Caco-2 (cell line): ENCODE measurements at regions not wholly inside any gene's neighbourhood (a gene's known extent, or its start where the extent isn't known, plus 50 kb on each side); places are given as distances from the start of the nearest gene placed in this dataset.

Experiments
- BruUV-seq: library from RNA; stranded (reverse); fragments of 400-500 nt; replicated peaks from 2 replicates; lab custom pipeline; 2021; lab: Mats Ljungman, UMichigan
- CTCF ChIA-PET: fragments of 300-600 bp; sonication (Branson Sonifier 250); formaldehyde crosslinking; loops from one replicate; lab custom pipeline; 2022; ENCODE audit warnings: antibody characterized with exemption; lab: Charles Lee
- POLR2A ChIA-PET: fragments of 300-600 bp; sonication (Branson Sonifier 250); formaldehyde crosslinking; loops from one replicate; lab custom pipeline; 2022; ENCODE audit warnings: antibody characterized with exemption; lab: Charles Lee
- DNase-seq, 2 experiments: peaks; one replicate each; pipeline versions ENCODE4 v3.0.0 to v3.0.0-alpha.2; 2020 to 2022
- H3K27me3 ChIP-seq: replicated peaks from 2 replicates; pipeline ENCODE4 v1.6.0; 2011; ENCODE audit warnings: low read length; ENCODE audit not compliant: control insufficient read depth, insufficient read depth
- H3K36me3 ChIP-seq: 2 replicates; pipeline ENCODE4 v1.5.1; 2011; ENCODE audit warnings: low read length; ENCODE audit not compliant: control insufficient read depth, insufficient read depth
- H3K4me1 ChIP-seq: fragments of 250-450 bp; sonication (Bioruptor Pico); 2 replicates; pipeline ENCODE4 v1.5.1; 2020; ENCODE audit warnings: mild to moderate bottlenecking
- H3K4me3 ChIP-seq: 2 replicates; pipeline ENCODE4 v1.5.1; 2011; ENCODE audit warnings: low read depth, mild to moderate bottlenecking, control low read depth, low read length
- H3K9me3 ChIP-seq: fragments of 250-450 bp; sonication (Bioruptor Pico); 2 replicates; pipeline ENCODE4 v1.5.1; 2020; ENCODE audit warnings: mild to moderate bottlenecking, moderate library complexity
- H3K27ac Mint-ChIP-seq: one replicate; pipeline ENCODE4 v1.8.0; 2022; ENCODE audit warnings: mixed read lengths; ENCODE audit not compliant: unreplicated experiment
- H3K27me3 Mint-ChIP-seq: one replicate; pipeline ENCODE4 v1.8.0; 2022; ENCODE audit warnings: mixed read lengths; ENCODE audit not compliant: insufficient read depth, unreplicated experiment
- H3K36me3 Mint-ChIP-seq: one replicate; pipeline ENCODE4 v1.8.0; 2022; ENCODE audit warnings: mild to moderate bottlenecking, mixed read lengths; ENCODE audit not compliant: insufficient read depth, unreplicated experiment
- H3K4me1 Mint-ChIP-seq: one replicate; pipeline ENCODE4 v1.8.0; 2022; ENCODE audit warnings: low read depth, mixed read lengths; ENCODE audit not compliant: unreplicated experiment
- H3K4me3 Mint-ChIP-seq: one replicate; pipeline ENCODE4 v1.8.0; 2022; ENCODE audit warnings: mild to moderate bottlenecking, moderate library complexity, mixed read lengths; ENCODE audit not compliant: unreplicated experiment
- H3K9me3 Mint-ChIP-seq: one replicate; pipeline ENCODE4 v1.8.0; 2022; ENCODE audit warnings: mixed read lengths; ENCODE audit not compliant: unreplicated experiment
- intact Hi-C: fragments of 100-400 bp; cut with micrococcal nuclease; formaldehyde crosslinking; loops from one replicate; pipeline ENCODE4 v1.10.0; 2022; ENCODE audit not compliant: unreplicated experiment
- TF ChIP-seq, protein P1 (sequence below), 2 experiments: fragments of 200-600 bp in 1 of 2; IDR thresholded peaks; 1 replicate in 1 of 2; 2 replicates in 1 of 2; pipeline versions ENCODE4 v1.5.1 to v1.8.0; 2011 to 2022; ENCODE audit warnings: antibody characterized with exemption in 1 of 2, control low read depth in 1 of 2, inconsistent platforms in 1 of 2, low read depth in 1 of 2, low read length in 1 of 2, mild to moderate bottlenecking in 1 of 2, moderate library complexity in 1 of 2; ENCODE audit not compliant: insufficient read depth in 1 of 2, severe bottlenecking in 1 of 2, unreplicated experiment in 1 of 2

DNA sequence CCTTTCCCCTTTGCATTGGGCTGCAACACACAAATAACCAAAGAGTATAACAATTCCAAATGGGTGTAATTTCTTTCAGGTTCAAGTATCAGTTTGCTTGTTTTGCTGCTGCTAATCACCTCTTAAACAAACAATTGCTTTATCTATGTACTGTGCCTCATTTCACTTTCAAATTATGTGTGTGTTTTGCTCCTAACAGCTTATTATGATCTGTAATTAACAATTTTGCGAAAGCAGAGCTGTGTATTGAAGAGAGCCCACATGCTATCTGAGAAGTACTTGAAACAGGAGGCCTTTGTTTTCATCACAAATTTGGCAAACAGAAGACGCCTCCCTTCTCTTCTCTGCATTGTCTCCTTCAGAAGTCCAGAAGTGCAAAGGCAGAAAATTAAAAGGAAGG lies 312.0 kb downstream of the TLE1 start:
- no peaks in the 10 kb centered on the region for H3K27me3 ChIP-seq
- Mint-ChIP-seq H3K27ac (no peak overlapping the region), H3K36me3 (no peaks in the 10 kb centered on the region), H3K4me1 (no peaks in the 10 kb centered on the region), H3K27me3 (no peaks in the 10 kb centered on the region), H3K9me3 (no peaks in the 10 kb centered on the region), H3K4me3 (no peak overlapping the region)
- no peaks in the 10 kb centered on the region for H3K36me3 ChIP-seq
- no peaks in the 10 kb centered on the region for H3K9me3 ChIP-seq
- H3K4me3 ChIP-seq, result no peak overlapping the region
- ChIA-PET POLR2A (no interaction called here), CTCF (no interaction called here)
- intact Hi-C loops, result no loop called here
- DNase-seq, result no peak
- TF ChIP-seq, protein P1, sequence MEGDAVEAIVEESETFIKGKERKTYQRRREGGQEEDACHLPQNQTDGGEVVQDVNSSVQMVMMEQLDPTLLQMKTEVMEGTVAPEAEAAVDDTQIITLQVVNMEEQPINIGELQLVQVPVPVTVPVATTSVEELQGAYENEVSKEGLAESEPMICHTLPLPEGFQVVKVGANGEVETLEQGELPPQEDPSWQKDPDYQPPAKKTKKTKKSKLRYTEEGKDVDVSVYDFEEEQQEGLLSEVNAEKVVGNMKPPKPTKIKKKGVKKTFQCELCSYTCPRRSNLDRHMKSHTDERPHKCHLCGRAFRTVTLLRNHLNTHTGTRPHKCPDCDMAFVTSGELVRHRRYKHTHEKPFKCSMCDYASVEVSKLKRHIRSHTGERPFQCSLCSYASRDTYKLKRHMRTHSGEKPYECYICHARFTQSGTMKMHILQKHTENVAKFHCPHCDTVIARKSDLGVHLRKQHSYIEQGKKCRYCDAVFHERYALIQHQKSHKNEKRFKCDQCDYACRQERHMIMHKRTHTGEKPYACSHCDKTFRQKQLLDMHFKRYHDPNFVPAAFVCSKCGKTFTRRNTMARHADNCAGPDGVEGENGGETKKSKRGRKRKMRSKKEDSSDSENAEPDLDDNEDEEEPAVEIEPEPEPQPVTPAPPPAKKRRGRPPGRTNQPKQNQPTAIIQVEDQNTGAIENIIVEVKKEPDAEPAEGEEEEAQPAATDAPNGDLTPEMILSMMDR (IDR thresholded peaks at IDR 0.05; ENCODE audit: insufficient read depth in 1 of 2, low read depth in 1 of 2, low read length in 1 of 2, severe bottlenecking in 1 of 2, unreplicated experiment in 1 of 2), result no peak
- no TSS peak for BruUV-seq
- H3K4me1 ChIP-seq, result no peaks in the 10 kb centered on the region

DNA sequence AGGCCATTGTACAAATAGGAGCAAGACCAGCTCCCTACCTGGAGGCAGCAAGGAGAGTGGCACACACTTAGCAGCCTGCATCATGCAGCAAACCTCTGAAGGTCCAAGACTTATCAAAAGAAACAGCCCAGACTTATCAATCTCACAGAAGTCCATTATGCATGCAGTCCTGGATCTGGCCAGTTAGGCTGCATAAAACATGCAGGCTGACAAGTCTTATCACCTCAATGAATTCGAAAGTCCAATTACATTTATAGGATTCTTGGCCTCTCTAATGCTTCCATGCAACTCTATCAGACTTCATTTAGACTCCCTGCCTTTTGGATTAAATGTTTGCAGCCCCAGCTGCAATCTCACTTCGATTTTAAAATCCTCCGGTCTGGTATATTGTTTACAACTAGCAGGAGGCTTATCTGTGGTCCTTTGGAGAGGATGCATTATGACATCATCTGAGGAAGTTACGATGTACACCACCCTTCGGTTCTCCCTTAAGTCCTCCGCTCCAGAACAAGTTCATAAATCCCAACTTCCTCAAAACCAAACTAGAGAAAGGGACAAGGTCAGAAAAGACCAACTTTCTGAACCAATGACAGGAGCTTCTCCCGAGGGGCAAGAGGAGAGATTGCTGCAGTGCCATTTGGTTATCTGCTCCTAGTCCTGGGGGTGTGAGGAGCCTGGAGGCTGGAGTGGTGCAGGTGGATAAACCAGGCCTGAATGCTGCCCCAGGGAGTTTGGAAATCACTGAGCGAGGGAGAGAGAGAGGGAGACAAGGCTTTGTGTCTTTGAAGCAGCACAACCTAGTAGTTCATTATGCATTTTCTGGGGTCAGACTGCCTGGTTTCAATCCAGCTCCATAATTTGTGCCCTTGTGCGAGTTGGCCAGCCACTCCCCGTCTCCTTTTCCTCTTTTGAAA lies 313.9 kb downstream of the TLE1 start:
- ChIA-PET CTCF (no interaction called here), POLR2A (no interaction called here)
- TF ChIP-seq, protein P1 (IDR thresholded peaks at IDR 0.05; ENCODE audit: insufficient read depth in 1 of 2, low read depth in 1 of 2, low read length in 1 of 2, severe bottlenecking in 1 of 2, unreplicated experiment in 1 of 2), result no peak
- DNase-seq, result no peak
- no peaks in the 10 kb centered on the region for H3K36me3 ChIP-seq
- no peak overlapping the region for H3K4me3 ChIP-seq
- intact Hi-C loops, result no loop called here
- no peaks in the 10 kb centered on the region for H3K9me3 ChIP-seq
- no peaks in the 10 kb centered on the region for H3K27me3 ChIP-seq
- Mint-ChIP-seq H3K27ac (no peak overlapping the region), H3K4me1 (no peaks in the 10 kb centered on the region), H3K9me3 (no peaks in the 10 kb centered on the region), H3K27me3 (no peaks in the 10 kb centered on the region), H3K36me3 (no peaks in the 10 kb centered on the region), H3K4me3 (no peak overlapping the region)
- no TSS peak for BruUV-seq
- H3K4me1 ChIP-seq, result no peaks in the 10 kb centered on the region

DNA sequence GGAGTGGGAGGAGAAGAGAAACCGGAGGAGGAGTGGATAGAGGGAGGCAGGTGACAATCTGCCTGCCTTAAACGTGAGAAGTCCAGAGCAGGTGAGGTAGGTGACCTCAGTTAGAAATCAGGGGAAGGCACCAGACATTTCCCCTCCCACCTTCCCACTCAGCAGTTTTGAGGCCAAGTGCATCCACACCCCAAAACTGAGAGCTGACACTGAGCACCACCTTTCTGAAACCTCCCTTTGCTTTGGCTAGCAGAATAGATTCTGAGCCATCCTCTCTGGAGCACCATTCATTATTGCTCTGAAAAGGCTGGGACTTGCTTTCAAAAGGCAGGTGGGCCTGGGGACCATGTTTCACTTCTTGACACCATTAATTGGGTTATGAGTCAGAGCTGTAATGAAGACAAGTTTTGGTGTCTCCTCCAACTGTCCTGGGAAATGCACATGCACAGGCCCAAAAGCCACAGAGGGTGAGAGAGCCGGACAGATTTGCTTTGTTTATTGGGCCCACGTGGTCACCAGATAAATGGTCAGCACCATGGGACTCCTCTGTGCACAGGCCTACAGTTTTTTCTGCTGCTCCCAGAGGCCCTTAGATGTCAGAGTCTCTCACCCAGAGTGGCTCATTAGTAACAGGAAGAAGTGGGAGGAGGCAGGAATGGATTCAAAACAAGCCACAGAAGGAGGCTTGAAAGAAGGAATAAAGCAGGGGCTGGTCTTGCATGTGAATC lies 314.7 kb downstream of the TLE1 start:
- Histone ChIP-seq H3K36me3 (no peaks in the 10 kb centered on the region), H3K9me3 (no peaks in the 10 kb centered on the region), H3K4me3 (no peak overlapping the region), H3K4me1 (no peaks in the 10 kb centered on the region), H3K27me3 (no peaks in the 10 kb centered on the region)
- Mint-ChIP-seq H3K36me3 (no peaks in the 10 kb centered on the region), H3K27ac (no peak overlapping the region), H3K27me3 (no peaks in the 10 kb centered on the region), H3K4me3 (no peak overlapping the region), H3K9me3 (no peaks in the 10 kb centered on the region), H3K4me1 (no peaks in the 10 kb centered on the region)
- no peak for DNase-seq
- TF ChIP-seq, protein P1 (IDR thresholded peaks at IDR 0.05; ENCODE audit: insufficient read depth in 1 of 2, low read depth in 1 of 2, low read length in 1 of 2, severe bottlenecking in 1 of 2, unreplicated experiment in 1 of 2), result no peak
- intact Hi-C loops, result no loop called here
- BruUV-seq, result no TSS peak
- POLR2A ChIA-PET, result no interaction called here
- CTCF ChIA-PET, result no interaction called here
